ENCODE measurements at regions not wholly inside any gene's neighbourhood (a gene's known extent, or its start where the extent isn't known, plus 50 kb on each side); places are given as distances from the start of the nearest gene placed in this dataset.

DNA sequence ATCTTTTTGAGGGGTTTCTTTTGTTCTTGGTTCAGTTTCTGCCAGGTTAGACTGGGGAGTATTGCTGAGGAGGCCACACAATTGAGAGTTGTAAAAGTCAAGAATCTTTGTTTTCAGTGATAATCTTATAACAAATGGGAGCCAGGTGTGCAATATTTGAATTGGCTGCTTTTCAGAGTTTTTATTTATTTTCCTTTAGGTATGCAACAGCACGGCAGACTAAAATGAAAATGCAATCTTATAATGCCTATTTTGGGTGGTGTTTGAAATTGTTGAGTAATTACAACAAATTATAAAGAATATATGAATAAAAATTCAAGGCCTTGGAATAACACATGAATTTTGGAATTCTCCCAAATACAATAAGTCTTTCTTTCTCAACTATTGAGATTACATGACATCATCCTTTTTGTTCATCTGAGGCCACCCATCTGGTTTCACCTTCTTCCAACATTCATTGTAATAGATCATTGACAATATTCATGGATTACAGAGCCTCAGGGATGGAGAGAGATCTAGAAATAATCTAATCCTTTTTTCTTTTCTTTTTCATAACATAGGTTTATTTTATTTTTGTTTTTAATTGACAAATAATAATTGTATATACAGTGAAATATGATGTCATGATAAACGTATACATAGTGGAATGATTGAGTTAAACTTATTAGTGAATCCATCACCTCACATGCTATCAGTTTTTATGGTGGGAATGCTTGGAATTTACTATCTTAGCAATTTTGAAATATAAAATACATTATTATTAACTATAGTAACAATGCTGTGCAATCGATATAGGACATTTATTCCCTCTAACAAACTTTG, 1061.0 kb downstream of the NR2F1-AS1 start:
- DNase-seq (ENCODE audit: low read depth in 2 of 3, low spot score in 1 of 3): no peak

DNA sequence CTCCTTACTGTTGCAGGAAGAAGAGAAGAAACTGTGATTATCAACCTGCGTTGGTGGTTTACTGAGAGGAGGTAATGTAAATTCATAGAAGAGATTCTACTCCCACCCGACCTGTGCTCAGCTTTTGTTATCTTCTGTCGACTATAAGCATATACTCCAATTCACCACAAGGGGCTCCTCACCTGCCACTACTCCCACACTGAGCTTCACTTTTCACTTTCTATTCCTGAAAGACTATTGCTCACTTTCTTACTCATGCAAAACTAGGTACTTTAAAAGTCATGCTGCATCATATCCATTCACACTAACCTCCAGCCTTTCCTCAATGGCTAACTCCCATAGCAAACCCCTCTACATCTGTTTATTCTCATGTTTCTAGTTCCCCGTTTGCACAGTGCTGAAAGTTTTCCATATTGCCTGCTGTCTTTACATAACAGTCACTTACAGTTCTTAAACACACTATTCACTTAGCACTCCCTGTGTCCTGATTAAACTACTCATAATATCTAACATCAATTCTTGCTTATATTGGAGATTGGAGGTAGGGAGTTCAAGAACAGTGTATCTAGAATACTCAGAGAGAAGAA, 1062.6 kb downstream of the NR2F1-AS1 start:
- no peak for DNase-seq (ENCODE audit: low read depth in 2 of 3, low spot score in 1 of 3)

DNA sequence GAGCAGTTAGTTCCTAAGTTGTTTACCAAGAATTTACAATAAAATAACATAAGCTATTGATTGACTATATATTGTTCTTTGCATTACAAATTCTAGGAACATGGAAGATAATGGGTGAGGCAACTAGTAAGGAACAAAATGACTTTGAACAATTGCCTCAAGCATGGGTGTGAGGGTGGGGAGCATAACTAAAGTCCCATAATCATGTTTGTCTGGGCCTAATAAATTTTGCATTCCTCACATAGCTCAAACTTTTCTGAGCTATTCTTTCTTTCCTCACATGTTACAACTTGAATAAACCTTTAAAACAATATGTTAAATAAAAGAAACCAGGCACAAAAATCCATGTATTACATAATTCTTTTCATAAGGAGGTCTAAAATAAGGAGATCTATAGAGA, 1066.1 kb downstream of the NR2F1-AS1 start:
- DNase-seq (ENCODE audit: low read depth in 2 of 3, low spot score in 1 of 3): no peak

DNA sequence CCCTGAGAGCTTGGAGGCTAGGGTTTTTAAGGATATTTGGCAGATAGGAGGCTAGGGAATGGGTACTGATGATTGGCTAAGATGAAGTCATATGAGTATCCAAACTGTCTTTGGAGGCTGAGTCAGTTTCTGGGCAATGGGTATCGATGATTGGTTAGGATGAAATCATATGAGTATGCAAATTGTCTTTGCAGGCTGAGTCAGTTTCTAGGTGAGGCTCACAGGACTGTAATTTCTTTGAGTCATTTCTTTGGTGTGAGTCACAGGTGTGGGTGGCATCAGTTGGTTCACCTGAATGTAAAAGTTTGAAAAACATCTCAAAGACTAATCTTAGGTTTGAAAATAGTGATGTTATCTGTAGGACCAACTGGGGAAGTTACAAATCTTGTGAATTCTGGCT, 1068.0 kb downstream of the NR2F1-AS1 start:
- DNase-seq (ENCODE audit: low read depth in 2 of 3, low spot score in 1 of 3): peak in 1 of 3 donors; percentile 1

DNA sequence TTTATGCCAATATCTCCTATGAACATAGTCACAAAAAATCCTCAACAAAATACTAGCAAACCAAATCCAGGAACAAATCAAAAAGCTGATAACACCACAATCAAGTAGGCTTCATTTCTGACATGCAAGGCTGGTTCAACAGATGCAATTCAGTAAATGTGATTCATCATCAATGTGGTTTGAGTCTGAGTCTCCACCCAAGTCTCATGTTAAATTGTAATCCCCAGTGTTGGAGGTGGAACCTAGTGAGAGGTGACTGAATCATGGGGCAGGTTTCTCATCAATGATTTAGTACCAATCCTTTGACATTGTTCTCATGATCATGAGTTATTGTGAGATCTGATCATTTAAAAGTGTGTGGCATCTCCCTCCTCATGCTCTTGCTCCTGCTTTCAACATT, 1072.7 kb downstream of the NR2F1-AS1 start:
- no peak for DNase-seq (ENCODE audit: low read depth in 2 of 3, low spot score in 1 of 3)

DNA sequence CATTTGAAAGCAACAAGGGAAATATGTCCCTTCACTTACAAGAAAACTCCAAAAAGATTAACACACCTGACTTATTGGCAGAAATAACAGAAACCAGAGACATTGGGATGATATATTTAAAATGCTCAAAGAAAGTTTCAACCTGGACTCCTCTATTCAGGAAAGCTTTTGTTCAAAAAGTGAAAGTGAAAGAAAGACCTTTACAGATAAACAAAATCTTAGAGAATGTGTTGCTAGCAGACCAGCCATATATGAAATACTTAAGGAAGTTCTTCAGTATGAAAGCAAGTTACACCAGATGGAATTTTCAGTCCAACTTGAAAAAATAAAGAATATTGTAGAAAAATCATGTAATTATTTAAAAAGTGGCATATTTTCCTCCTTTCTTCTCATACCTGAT, 1075.1 kb downstream of the NR2F1-AS1 start:
- DNase-seq (ENCODE audit: low read depth in 2 of 3, low spot score in 1 of 3): no peak

DNA sequence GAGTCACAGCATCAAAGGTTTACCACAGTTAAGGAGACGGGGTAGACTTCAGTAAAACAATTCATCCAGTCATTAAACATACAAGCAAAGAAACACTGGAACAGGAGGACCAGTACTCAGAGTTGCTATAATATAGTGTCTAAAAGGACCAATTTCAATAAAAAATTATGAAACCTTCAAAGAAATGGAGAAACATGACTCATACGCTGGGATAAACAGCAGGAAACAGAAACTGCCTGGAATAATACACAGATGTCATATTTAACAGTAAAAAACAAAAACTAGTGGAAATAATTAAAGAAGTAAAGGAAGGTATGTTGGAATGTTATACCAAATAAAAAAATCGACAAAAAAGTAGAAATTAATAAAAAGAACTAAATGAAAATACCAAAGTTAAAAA, 1075.9 kb downstream of the NR2F1-AS1 start:
- no peak for DNase-seq (ENCODE audit: low read depth in 2 of 3, low spot score in 1 of 3)

DNA sequence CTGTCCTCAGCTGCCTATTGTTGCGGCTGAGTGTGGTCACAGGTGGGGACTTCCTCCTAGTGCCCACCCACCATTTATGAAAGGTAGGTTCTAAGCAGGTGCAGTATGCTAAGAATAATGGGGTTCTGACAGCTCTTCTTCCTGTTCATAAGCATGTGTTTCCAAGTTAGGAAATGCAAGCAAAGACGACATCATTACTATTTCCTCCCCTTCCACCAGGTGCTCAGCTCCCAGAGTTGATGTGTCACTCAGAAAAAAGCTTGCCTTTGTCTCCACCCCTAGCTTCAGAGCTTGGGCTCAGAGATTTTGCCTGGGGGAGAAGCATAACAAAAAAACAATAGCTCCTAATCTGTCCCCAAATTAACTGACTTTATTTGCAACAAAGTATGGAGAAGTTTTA, 1076.7 kb downstream of the NR2F1-AS1 start:
- no peak for DNase-seq (ENCODE audit: low read depth in 2 of 3, low spot score in 1 of 3)

DNA sequence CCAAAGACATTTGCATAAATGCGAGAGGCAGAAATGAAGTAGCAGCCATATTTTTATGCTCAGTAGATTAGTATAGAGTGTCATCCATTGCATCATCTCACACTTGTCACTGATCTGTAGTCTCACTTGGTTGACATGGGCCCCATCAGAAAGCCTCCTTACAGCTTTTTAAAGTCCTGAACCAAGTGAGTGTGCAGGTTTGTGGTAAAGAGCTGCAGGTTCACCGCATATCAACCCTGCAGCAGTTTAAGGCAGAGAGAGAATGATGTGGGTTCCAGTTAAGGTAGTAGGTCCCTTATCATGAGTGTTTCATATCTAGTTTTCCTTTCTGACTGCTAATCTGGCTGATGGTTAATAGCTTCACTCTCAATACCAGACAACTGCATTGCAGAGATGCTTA, 1080.3 kb downstream of the NR2F1-AS1 start:
- DNase-seq (ENCODE audit: low read depth in 2 of 3, low spot score in 1 of 3): no peak

DNA sequence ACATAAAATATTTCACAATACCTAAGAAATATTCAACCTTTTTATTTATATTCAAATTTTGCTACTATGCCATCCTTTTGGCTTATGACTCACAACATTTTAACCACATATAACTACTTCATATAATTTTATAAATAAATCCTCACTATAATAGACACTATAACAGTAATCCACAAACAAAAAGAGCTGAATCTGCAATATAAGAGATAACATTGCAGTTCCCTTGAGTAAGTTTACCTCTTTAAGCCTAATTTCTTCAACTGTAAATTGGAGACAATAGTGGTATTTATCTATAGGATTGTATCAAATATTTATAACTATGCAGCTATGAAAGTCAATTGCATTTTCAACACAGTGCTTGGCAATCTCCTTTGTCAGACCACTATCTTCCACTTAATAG, 1084.5 kb downstream of the NR2F1-AS1 start:
- DNase-seq (ENCODE audit: low read depth in 2 of 3, low spot score in 1 of 3): no peak

DNA sequence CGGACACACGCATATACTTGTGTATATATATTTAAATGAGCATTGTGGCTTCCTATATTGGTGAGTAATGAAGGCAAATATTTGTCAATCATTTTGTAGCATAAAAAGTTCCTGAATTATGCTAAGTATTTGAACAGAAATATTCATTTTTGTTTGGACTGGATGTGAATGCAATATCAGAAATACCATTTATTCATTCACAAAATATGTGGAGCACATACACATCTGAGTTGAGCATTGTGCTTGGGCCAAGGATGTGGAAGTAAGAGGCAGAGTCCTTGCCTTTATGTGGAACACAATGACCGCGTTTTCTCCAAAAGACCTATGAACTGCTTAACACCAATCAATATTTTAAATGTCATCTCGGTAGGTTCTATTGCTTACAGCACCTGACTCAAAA, 1086.5 kb downstream of the NR2F1-AS1 start:
- DNase-seq (ENCODE audit: low read depth in 2 of 3, low spot score in 1 of 3): no peak

DNA sequence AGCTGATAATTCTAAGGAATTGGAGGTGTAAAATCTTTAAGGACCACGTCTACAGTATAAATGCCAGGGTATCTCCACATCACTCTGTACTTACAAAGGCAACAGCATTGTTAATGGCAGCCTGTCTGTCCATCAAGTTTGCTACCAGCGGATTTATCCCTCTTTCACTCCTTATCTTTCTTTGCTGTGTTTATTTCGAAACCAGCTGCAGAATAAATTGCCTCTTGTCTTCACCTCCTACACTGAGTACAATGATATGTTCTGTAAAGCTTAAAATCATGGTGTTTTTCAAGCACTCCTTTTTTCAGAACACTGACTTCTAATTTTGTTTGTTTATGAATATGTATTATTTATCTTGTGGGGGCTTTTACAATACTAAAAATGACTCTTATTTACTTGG, 1088.1 kb downstream of the NR2F1-AS1 start:
- no peak for DNase-seq (ENCODE audit: low read depth in 2 of 3, low spot score in 1 of 3)

DNA sequence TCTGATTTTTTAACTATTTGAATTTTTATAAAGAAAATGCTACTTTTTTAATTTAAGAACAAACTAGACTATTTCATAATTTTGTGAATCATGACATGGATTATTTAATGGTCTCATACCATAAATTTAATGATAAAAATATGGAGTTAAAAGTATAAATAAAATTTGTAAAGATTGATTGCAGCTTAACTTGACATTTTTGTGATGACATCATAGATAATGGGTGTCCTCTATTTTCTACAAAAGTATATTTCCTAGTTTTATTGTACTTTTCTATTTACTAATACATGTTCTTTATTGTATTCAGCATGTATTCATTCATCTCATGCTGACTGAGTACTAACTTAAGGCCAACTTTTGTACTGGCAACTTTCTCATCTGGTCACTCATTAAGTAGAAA, 1096.5 kb downstream of the NR2F1-AS1 start:
- DNase-seq (ENCODE audit: low read depth in 2 of 3, low spot score in 1 of 3): no peak

DNA sequence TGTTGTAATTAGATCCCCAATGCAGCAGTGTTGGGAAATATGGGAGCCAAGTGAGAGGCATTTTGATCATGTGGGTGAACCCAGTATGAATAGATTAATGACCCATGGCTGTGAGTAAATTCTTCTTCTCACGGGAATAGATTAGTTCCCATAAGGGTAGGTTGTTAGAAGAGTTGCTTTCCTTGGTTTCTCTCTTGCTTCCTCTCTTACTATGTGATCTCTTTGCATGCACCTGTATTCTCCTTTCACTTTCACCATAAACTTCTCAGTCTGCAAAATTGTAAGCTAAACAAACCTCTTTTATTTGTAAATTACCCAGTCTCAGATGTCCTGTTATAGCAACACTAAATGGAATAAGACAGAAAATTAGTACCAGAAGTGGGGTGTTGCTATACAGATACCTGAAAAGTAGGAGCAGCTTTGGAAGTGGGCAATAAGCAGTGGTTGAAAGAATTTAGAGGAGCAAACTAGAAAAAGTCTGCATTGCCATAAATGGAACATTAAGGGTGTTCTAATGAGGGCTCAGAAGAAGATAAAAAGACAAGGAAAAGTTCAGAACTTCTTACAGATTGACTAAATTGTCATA, 1090.0 kb upstream of the ARRDC3 start:
- no peak for DNase-seq (ENCODE audit: low read depth in 2 of 3, low spot score in 1 of 3)

DNA sequence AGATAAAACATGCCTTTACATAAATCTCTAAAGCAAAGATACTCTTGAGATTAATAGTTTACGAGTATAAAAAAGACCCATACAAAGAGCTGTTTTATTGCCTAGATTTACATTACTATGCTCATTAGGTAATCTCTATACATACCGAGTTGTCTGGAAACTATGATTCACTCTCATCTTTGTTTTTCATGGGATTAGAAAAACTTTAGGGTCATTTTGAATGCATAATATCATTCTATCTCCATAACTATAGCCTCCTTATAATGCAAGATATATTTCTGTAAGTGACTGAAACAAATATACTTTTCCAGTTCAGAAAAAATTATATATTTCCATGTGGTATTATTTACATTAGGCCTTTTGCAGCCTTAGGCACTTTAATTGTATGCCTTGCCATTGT, 1088.7 kb upstream of the ARRDC3 start:
- DNase-seq (ENCODE audit: low read depth in 2 of 3, low spot score in 1 of 3): no peak

DNA sequence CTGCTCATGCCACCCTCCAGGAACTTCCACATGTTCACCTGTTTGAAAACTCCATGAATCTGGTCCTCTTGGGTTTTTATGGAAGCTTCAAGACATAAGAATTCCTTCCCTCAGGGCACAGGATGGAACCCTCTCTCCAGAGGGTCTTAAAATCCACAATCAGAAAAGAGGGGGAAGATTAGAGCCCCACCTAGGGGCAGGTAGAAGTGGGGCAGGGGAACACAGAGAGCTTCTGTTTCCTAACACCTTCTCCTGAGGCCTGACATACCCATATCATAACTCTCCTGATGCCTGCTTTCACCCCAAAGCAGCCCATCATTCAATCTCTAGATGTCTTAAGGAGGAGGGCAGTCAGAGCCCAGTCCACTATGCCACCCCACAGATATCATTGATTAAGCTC, 1087.7 kb upstream of the ARRDC3 start:
- no peak for DNase-seq (ENCODE audit: low read depth in 2 of 3, low spot score in 1 of 3)

DNA sequence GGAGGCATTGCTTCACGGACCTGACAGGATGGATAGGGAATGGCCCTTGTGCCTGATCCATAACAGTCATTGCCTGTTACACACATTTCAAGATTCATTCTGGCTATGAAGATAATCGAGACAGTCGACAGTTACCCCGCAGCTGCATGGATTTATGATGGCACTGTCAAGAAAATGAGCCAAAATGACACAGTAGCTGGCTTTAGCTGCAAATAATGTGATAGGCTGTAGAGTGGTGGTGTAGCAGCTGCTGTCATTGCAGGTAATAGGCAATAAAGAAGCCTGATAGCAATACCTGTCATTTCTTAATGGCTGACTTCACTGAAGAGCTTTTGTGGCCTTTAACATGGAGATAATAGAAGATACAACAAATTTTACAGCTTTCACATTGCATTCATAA, 1085.2 kb upstream of the ARRDC3 start:
- no peak for DNase-seq (ENCODE audit: low read depth in 2 of 3, low spot score in 1 of 3)

DNA sequence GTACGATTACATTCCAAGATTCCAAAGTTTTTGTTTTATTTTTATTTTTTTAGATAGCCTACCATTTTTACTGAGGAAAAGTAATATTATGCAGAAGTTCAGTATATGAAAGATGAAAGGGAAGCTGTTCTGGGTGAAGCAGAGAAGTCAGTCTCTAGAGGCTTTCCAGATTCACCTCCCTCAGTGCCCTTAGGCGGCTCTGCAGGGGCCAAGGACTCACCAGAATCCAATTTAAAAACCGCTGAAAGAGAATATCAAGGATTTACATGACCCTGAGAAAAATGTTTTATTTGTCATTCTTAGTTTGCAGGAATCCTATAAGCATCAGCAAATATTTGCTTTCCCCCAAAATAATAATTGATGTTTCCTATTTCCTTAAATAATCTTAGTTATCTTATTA, 1084.6 kb upstream of the ARRDC3 start:
- DNase-seq (ENCODE audit: low read depth in 2 of 3, low spot score in 1 of 3): no peak

DNA sequence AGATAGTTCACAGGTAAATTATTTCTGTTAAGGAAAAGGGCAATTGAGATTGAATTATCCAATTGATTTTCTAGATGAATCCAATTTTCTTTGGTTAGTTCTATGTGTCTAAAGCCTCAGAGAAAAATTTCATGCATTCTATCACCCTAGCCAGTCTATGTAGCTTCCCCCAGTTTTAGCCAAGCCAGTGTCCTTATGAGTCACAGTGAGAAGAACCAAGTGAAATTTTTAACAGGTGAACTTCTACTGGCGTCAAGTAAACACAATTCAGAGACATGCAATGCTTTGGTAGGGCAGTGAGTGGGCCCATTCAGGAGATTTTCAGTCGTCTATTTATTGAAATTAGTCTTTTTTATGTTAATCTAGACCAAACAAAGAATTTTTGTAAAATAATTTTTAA, 1077.4 kb upstream of the ARRDC3 start:
- DNase-seq (ENCODE audit: low read depth in 2 of 3, low spot score in 1 of 3): no peak

DNA sequence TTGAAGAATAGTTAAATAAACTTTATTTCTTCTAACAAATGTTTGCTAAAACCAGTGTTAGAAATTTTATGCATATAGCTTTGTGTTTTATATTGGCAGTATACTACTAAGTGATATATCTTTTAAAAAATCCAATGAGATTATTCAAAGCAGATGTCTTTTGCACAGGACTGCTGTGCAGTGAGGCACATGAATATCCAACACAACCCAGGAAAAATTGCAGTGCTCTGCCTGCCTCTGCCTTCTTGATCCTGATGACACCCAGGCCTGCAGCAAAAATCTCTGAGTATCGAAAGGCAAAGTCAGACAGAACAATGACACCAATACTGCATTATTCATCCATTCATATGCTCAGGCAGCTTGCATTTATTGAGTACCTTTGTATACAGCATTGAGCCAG, 1076.5 kb upstream of the ARRDC3 start:
- no peak for DNase-seq (ENCODE audit: low read depth in 2 of 3, low spot score in 1 of 3)

DNA sequence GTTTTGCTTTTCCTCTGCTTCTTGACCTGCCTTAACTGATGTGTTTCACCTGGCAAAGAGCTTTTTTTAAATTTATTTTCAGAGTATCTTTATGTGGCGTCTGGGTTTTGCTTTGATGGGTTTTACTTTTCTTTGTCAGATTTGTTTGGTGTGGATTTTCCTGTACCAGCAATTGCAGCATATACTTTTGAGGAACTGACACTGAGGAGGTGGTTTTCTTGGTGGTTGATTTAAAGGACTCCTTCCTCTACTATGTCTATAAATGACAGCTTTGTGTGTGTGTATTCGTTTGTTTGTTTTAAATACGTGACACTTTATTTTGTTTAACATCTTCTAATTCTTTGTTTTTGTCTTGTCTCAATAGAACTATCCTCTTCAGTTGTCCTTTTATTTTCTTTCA, 1071.9 kb upstream of the ARRDC3 start:
- no peak for DNase-seq (ENCODE audit: low read depth in 2 of 3, low spot score in 1 of 3)

DNA sequence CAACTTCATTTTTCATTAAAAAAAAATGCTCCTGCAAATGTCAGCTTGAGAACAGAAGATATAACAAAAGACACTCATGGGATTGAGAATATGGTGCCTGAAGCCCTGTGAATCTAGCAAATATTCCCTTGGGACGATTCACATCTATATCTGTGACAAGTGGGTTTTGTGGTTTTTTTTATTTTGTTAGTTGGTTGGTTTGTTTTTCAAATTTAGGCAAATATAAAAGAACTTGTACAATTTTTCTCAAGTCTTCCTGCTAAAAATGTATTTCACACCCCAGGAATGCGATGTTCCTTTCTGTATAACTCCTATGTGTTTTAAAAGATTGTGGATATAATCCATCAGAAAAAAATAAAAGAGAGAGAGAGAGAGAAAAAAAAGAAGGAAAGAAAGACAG, 1061.8 kb upstream of the ARRDC3 start:
- no peak for DNase-seq (ENCODE audit: low read depth in 2 of 3, low spot score in 1 of 3)

DNA sequence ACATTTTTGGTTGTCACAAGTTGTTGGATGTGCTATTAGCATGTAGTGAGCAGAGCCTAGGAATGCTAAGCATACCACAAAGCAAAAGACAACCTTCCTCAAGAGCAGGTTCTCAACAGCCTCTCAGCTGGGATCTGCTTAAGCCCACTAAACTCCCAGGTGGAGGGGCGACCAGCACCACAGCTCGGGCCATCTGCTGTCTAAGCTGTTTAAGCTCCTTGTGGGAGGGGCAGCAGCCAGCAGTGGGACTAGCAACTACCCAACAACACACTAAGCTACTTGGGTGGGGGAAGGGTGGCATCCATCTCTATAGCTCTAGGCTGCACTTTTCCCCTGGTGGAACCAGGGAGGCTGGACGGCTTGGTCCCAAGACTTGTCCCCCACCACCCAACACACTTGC, 1052.7 kb upstream of the ARRDC3 start:
- no peak for DNase-seq (ENCODE audit: low read depth in 2 of 3, low spot score in 1 of 3)

All from stimulated activated CD4-positive, alpha-beta T cell treated with anti-CD3 and anti-CD28 coated beads, Interleukin-12 subunit alpha, Interleukin-12 subunit beta, amount 100 ng/mL, for 48 hours (primary cell).